ENCODE measurements at regions not wholly inside any gene's neighbourhood (a gene's known extent, or its start where the extent isn't known, plus 50 kb on each side); places are given as distances from the start of the nearest gene placed in this dataset.

- Histone ChIP-seq H3K36me3 (ENCODE audit: insufficient read depth, low read length) (no peaks in the 10 kb centered on the region), H3K9me3 (ENCODE audit: control insufficient read depth in 1 of 2, insufficient read depth in 1 of 2, low read length in 2 of 2) (no peaks in the 10 kb centered on the region), H3K4me1 (ENCODE audit: insufficient read depth, low read length) (no peaks in the 10 kb centered on the region), H3K27me3 (ENCODE audit: control insufficient read depth in 1 of 2, insufficient read depth in 2 of 2, low read length in 2 of 2) (no peaks in the 10 kb centered on the region), H3K4me3 (ENCODE audit: low read length) (no peak overlapping the region), H3K27ac (ENCODE audit: low read depth in 1 of 2, low read length in 2 of 2) (no peak overlapping the region)
- ATAC-seq (ENCODE audit: poor library complexity) (no peak), DNase-seq (no peak)
- TF ChIP-seq CTCF (IDR thresholded peaks at IDR 0.05) = no peak
- ChIA-PET CTCF (no interaction called here), POLR2A (no interaction called here)
- H3K27me3 Mint-ChIP-seq = peaks cover 10% of the 10 kb centered on the region
- no peaks in the 10 kb centered on the region for H3K9me3 Mint-ChIP-seq
- H3K27ac Mint-ChIP-seq = no peak overlapping the region
- H3K4me3 Mint-ChIP-seq = no peak overlapping the region
- intact Hi-C loops (cut with DNase I, micrococcal nuclease) = no loop called here
- H3K4me1 Mint-ChIP-seq (ENCODE audit: low read depth) = no peaks in the 10 kb centered on the region
- H3K36me3 Mint-ChIP-seq (ENCODE audit: low read depth) = no peaks in the 10 kb centered on the region
Observed at GRCh38 chr1:209268479-209268878, 315.0 kb upstream of the CAMK1G start.

- H3K9me3 Mint-ChIP-seq = no peaks in the 10 kb centered on the region
- Histone ChIP-seq H3K27ac (ENCODE audit: low read depth in 1 of 2, low read length in 2 of 2) (no peak overlapping the region), H3K9me3 (ENCODE audit: control insufficient read depth in 1 of 2, insufficient read depth in 1 of 2, low read length in 2 of 2) (no peaks in the 10 kb centered on the region), H3K4me1 (ENCODE audit: insufficient read depth, low read length) (no peaks in the 10 kb centered on the region), H3K36me3 (ENCODE audit: insufficient read depth, low read length) (no peaks in the 10 kb centered on the region), H3K4me3 (ENCODE audit: low read length) (no peak overlapping the region), H3K27me3 (ENCODE audit: control insufficient read depth in 1 of 2, insufficient read depth in 2 of 2, low read length in 2 of 2) (no peaks in the 10 kb centered on the region)
- CTCF ChIA-PET = interaction anchor here (0.5 kb wide), 1 partner anchor 15 kb away, joined by 4 read pairs; no protein-coding TSS in a partner anchor
- TF ChIP-seq CTCF (IDR thresholded peaks at IDR 0.05) = no peak
- intact Hi-C loops (cut with DNase I, micrococcal nuclease) = no loop called here
- no peaks in the 10 kb centered on the region for H3K4me1 Mint-ChIP-seq (ENCODE audit: low read depth)
- DNase-seq (no peak), ATAC-seq (ENCODE audit: poor library complexity) (no peak)
- H3K27me3 Mint-ChIP-seq = peaks cover 32% of the 10 kb centered on the region
- POLR2A ChIA-PET = no interaction called here
- H3K36me3 Mint-ChIP-seq (ENCODE audit: low read depth) = no peaks in the 10 kb centered on the region
- no peak overlapping the region for H3K4me3 Mint-ChIP-seq
- no peak overlapping the region for H3K27ac Mint-ChIP-seq
Observed at GRCh38 chr1:209276321-209276720, 307.2 kb upstream of the CAMK1G start.

GRCh38 chr1:209277662-209278061, 305.9 kb upstream of the CAMK1G start:
- Mint-ChIP-seq H3K36me3 (ENCODE audit: low read depth) (no peaks in the 10 kb centered on the region), H3K4me1 (ENCODE audit: low read depth) (no peaks in the 10 kb centered on the region), H3K27me3 (peaks cover 32% of the 10 kb centered on the region), H3K27ac (no peak overlapping the region), H3K9me3 (no peaks in the 10 kb centered on the region), H3K4me3 (no peak overlapping the region)
- Histone ChIP-seq H3K27me3 (ENCODE audit: control insufficient read depth in 1 of 2, insufficient read depth in 2 of 2, low read length in 2 of 2) (no peaks in the 10 kb centered on the region), H3K4me3 (ENCODE audit: low read length) (no peak overlapping the region), H3K36me3 (ENCODE audit: insufficient read depth, low read length) (no peaks in the 10 kb centered on the region), H3K9me3 (ENCODE audit: control insufficient read depth in 1 of 2, insufficient read depth in 1 of 2, low read length in 2 of 2) (no peaks in the 10 kb centered on the region), H3K4me1 (ENCODE audit: insufficient read depth, low read length) (no peaks in the 10 kb centered on the region), H3K27ac (ENCODE audit: low read depth in 1 of 2, low read length in 2 of 2) (no peak overlapping the region)
- intact Hi-C loops (cut with DNase I, micrococcal nuclease) = no loop called here
- ChIA-PET POLR2A (no interaction called here), CTCF (no interaction called here)
- ATAC-seq (ENCODE audit: poor library complexity) (no peak), DNase-seq (no peak)
- no peak for TF ChIP-seq CTCF (IDR thresholded peaks at IDR 0.05)
